RWPE2 (cell line): ENCODE measurements at regions not wholly inside any gene's neighbourhood (a gene's known extent, or its start where the extent isn't known, plus 50 kb on each side); places are given as distances from the start of the nearest gene placed in this dataset.

Experiments used
- ATAC-seq: fragments of 200-7000 bp; cut with Tn5 transposase; 3 replicates; pipeline ENCODE4 v1.9.1; 2021; ENCODE audit warnings: low read depth
- DNase-seq: peaks from one replicate; pipeline ENCODE4 v3.0.0-alpha.2; 2020; ENCODE audit warnings: low spot score
- H3K27ac ChIP-seq: fragments of 450-650 bp; 2 replicates; pipeline ENCODE4 v1.5.1; 2017; ENCODE audit warnings: mild to moderate bottlenecking; ENCODE audit not compliant: poor library complexity, severe bottlenecking
- H3K27me3 ChIP-seq: fragments of 250-450 bp; sonication (Bioruptor Pico); 2 replicates; pipeline ENCODE4 v1.5.1; 2021; ENCODE audit warnings: mild to moderate bottlenecking, moderate library complexity; ENCODE audit not compliant: insufficient read depth, poor library complexity, severe bottlenecking
- H3K36me3 ChIP-seq: fragments of 250-450 bp; sonication (Bioruptor Pico); 2 replicates; pipeline ENCODE4 v1.5.1; 2020; ENCODE audit warnings: low read depth, mild to moderate bottlenecking, moderate library complexity
- H3K4me1 ChIP-seq: fragments of 250-450 bp; sonication (Bioruptor Pico); 2 replicates; pipeline ENCODE4 v1.5.1; 2021; ENCODE audit warnings: mild to moderate bottlenecking, moderate library complexity; ENCODE audit not compliant: insufficient read depth, poor library complexity, severe bottlenecking
- H3K4me3 ChIP-seq: fragments of 250-450 bp; sonication (Bioruptor Pico); 2 replicates; pipeline ENCODE4 v1.5.1; 2021; ENCODE audit warnings: mild to moderate bottlenecking, moderate library complexity; ENCODE audit not compliant: severe bottlenecking
- H3K9me3 ChIP-seq: fragments of 250-450 bp; sonication (Bioruptor Pico); 2 replicates; pipeline ENCODE4 v1.5.1; 2021; ENCODE audit warnings: mild to moderate bottlenecking, moderate library complexity; ENCODE audit not compliant: severe bottlenecking
- CTCF ChIP-seq: fragments of 450-650 bp; IDR thresholded peaks from one replicate; pipeline ENCODE4 v1.5.1; 2017; ENCODE audit warnings: mild to moderate bottlenecking, moderate library complexity; ENCODE audit not compliant: poor library complexity, severe bottlenecking

GRCh38 chr14:76304536-76305267 is 71.2 kb upstream of the ESRRB start:
- TF ChIP-seq CTCF: no peak
- Histone ChIP-seq H3K27ac (no peak overlapping the region), H3K4me1 (no peaks in the 10 kb centered on the region), H3K9me3 (no peaks in the 10 kb centered on the region), H3K4me3 (no peak overlapping the region), H3K36me3 (no peaks in the 10 kb centered on the region), H3K27me3 (no peaks in the 10 kb centered on the region)
- no peak for DNase-seq
- ATAC-seq: no peak

- no peak for DNase-seq
- H3K9me3 ChIP-seq: no peaks in the 10 kb centered on the region
- H3K27ac ChIP-seq: no peak overlapping the region
- ATAC-seq: no peak
- H3K4me1 ChIP-seq: no peaks in the 10 kb centered on the region
- no peaks in the 10 kb centered on the region for H3K27me3 ChIP-seq
- TF ChIP-seq CTCF: no peak
- H3K36me3 ChIP-seq: no peaks in the 10 kb centered on the region
- H3K4me3 ChIP-seq: no peak overlapping the region
Observed at GRCh38 chr14:76305268-76305826, 70.6 kb upstream of the ESRRB start.

- no peaks in the 10 kb centered on the region for H3K36me3 ChIP-seq
- H3K4me3 ChIP-seq: no peak overlapping the region
- TF ChIP-seq CTCF: no peak
- no peak overlapping the region for H3K27ac ChIP-seq
- H3K27me3 ChIP-seq: no peaks in the 10 kb centered on the region
- DNase-seq (no peak), ATAC-seq (no peak)
- H3K4me1 ChIP-seq: no peaks in the 10 kb centered on the region
- H3K9me3 ChIP-seq: no peaks in the 10 kb centered on the region
Observed at GRCh38 chr14:76306131-76306530, 69.8 kb upstream of the ESRRB start.

GRCh38 chr14:76307786-76308780 is 67.9 kb upstream of the ESRRB start:
- TF ChIP-seq CTCF: no peak
- ATAC-seq (peak; percentile 57; the same call in 1 of the 3 replicates), DNase-seq (no peak)
- H3K9me3 ChIP-seq: no peaks in the 10 kb centered on the region
- no peak overlapping the region for H3K27ac ChIP-seq
- no peak overlapping the region for H3K4me3 ChIP-seq
- no peaks in the 10 kb centered on the region for H3K27me3 ChIP-seq
- H3K4me1 ChIP-seq: no peaks in the 10 kb centered on the region
- no peaks in the 10 kb centered on the region for H3K36me3 ChIP-seq
